GM12878 (cell line): ENCODE measurements at regions not wholly inside any gene's neighbourhood (a gene's known extent, or its start where the extent isn't known, plus 50 kb on each side); places are given as distances from the start of the nearest gene placed in this dataset.

ENCODE experiments used
- CEBPB ChIP-seq, 2 experiments: fragments of 150-350 bp in 1 of 2; IDR thresholded peaks; 2 replicates each; pipeline ENCODE4 v1.6.1; 2012 to 2014; ENCODE audit warnings: low read depth in 2 of 2, low read length in 2 of 2, borderline replicate concordance in 1 of 2, inconsistent platforms in 1 of 2
- CTCF ChIP-seq, 3 experiments: IDR thresholded peaks in 2 of 3; conservative IDR thresholded peaks in 1 of 3; 2 replicates each; pipeline ENCODE4 v1.5.1; 2011; ENCODE audit warnings: low read depth in 3 of 3, low read length in 3 of 3, mild to moderate bottlenecking in 3 of 3, control low read depth in 2 of 3, moderate library complexity in 2 of 3, inconsistent platforms in 1 of 3, mixed read lengths in 1 of 3; ENCODE audit not compliant: control insufficient read depth in 2 of 3, insufficient read depth in 1 of 3; ENCODE audit errors: extremely low read depth in 1 of 3
- DPF2 ChIP-seq: fragments of 450-650 bp; IDR thresholded peaks from 2 replicates; pipeline ENCODE4 v1.6.1; 2017; ENCODE audit warnings: mild to moderate bottlenecking
- EZH2 ChIP-seq: IDR thresholded peaks from 2 replicates; pipeline ENCODE4 v1.6.1; 2012; ENCODE audit warnings: low read depth, mild to moderate bottlenecking, control low read depth, inconsistent platforms, low read length, borderline replicate concordance; ENCODE audit not compliant: control insufficient read depth
- FOS ChIP-seq: IDR thresholded peaks from 3 replicates; pipeline ENCODE4 v1.6.1; 2011; ENCODE audit warnings: borderline replicate concordance; ENCODE audit not compliant: insufficient read length; ENCODE audit errors: extremely low read depth
- HDAC6 ChIP-seq: fragments of 200-600 bp; sonication (generic); IDR thresholded peaks from one replicate; pipeline ENCODE4 v1.8.0; 2017; ENCODE audit warnings: antibody characterized with exemption; ENCODE audit not compliant: unreplicated experiment
- KDM1A ChIP-seq: fragments of 200-600 bp; sonication (generic); IDR thresholded peaks from 2 replicates; pipeline ENCODE4 v1.6.1; 2016; ENCODE audit warnings: borderline replicate concordance
- NFIC ChIP-seq: IDR thresholded peaks from 2 replicates; pipeline ENCODE4 v1.6.1; 2012; ENCODE audit warnings: low read depth, mild to moderate bottlenecking, inconsistent platforms, low read length, moderate library complexity
- PRDM15 ChIP-seq: fragments of 450-650 bp; formaldehyde crosslinking; IDR thresholded peaks from 2 replicates; pipeline ENCODE4 v1.4.0; 2020; ENCODE audit warnings: mild to moderate bottlenecking, moderate library complexity
- SP1 ChIP-seq: IDR thresholded peaks from one replicate; pipeline ENCODE4 v1.6.1; 2011; ENCODE audit warnings: low read depth, low read length
- SPI1 ChIP-seq: IDR thresholded peaks from 2 replicates; pipeline ENCODE4 v1.6.1; 2011; ENCODE audit warnings: low read depth, mild to moderate bottlenecking, low read length, moderate library complexity, borderline replicate concordance; ENCODE audit not compliant: insufficient read depth
- TAF1 ChIP-seq: IDR thresholded peaks from 2 replicates; pipeline ENCODE4 v1.6.1; 2011; ENCODE audit warnings: mild to moderate bottlenecking, low read depth, low read length, borderline replicate concordance

- TF ChIP-seq FOS (no peak), SP1 (no peak), DPF2 (no peak), CTCF (IDR thresholded peaks at IDR 0.05 in 2 of 3, conservative IDR thresholded peaks at IDR 0.05 in 1 of 3; ENCODE audit: control insufficient read depth in 2 of 3, extremely low read depth in 1 of 3, insufficient read depth in 1 of 3, low read depth in 3 of 3, low read length in 3 of 3) (peak; percentile 79 to 87 (median 81)), KDM1A (no peak), NFIC (no peak), TAF1 (no peak), CEBPB (IDR thresholded peaks at IDR 0.05; ENCODE audit: borderline replicate concordance in 1 of 2, low read depth in 2 of 2, low read length in 2 of 2) (no peak), EZH2 (0 out of 2 replicates have a peak, but pooled peaks have one; percentile 56), SPI1 (no peak), PRDM15 (CRISPR knock-in tag) (no peak), HDAC6 (no peak)
Measured at GRCh38 chr14:49497725-49498348, 88.3 kb downstream of the RPS29 start.
